SH-SY5Y (cell line): ENCODE measurements at regions not wholly inside any gene's neighbourhood (a gene's known extent, or its start where the extent isn't known, plus 50 kb on each side); places are given as distances from the start of the nearest gene placed in this dataset.

Experiments
- GATA2 ChIP-seq: IDR thresholded peaks from 2 replicates; pipeline ENCODE4 v1.6.1; 2011; ENCODE audit warnings: mild to moderate bottlenecking, low read depth, low read length
- GATA3 ChIP-seq: IDR thresholded peaks from 2 replicates; pipeline ENCODE4 v1.6.1; 2011; ENCODE audit warnings: low read depth, mild to moderate bottlenecking, low read length, moderate library complexity

- TF ChIP-seq GATA3 (no peak), GATA2 (no peak)
Measured at GRCh38 chr4:147039976-147040575, 94.4 kb upstream of the TTC29 start.

- TF ChIP-seq GATA2, result no peak
- no peak for TF ChIP-seq GATA3
Measured at GRCh38 chr4:147040874-147041273, 95.2 kb upstream of the TTC29 start.

GRCh38 chr4:147041376-147041775 is 95.7 kb upstream of the TTC29 start:
- TF ChIP-seq GATA3 (peak; percentile 23; the same call in 1 of the 2 replicates), GATA2 (peak; percentile 48; the same call in 1 of the 2 replicates)

GRCh38 chr4:147042046-147042445 is 96.4 kb upstream of the TTC29 start:
- no peak for TF ChIP-seq GATA3
- TF ChIP-seq GATA2, result no peak

- TF ChIP-seq GATA2 (no peak), GATA3 (no peak)
Measured at GRCh38 chr4:147044241-147044640, 98.6 kb upstream of the TTC29 start.

GRCh38 chr4:147049946-147050345 is 104.3 kb upstream of the TTC29 start:
- TF ChIP-seq GATA3 (no peak), GATA2 (no peak)

- no peak for TF ChIP-seq GATA3
- no peak for TF ChIP-seq GATA2
Measured at GRCh38 chr4:147050356-147050765, 104.7 kb upstream of the TTC29 start.

GRCh38 chr4:147052361-147052760 is 106.7 kb upstream of the TTC29 start:
- TF ChIP-seq GATA2, result no peak
- no peak for TF ChIP-seq GATA3

- TF ChIP-seq GATA3, result no peak
- no peak for TF ChIP-seq GATA2
Measured at GRCh38 chr4:147054228-147054872, 108.7 kb upstream of the TTC29 start.

- TF ChIP-seq GATA3, result no peak
- TF ChIP-seq GATA2, result no peak
Measured at GRCh38 chr4:147056940-147057610, 111.4 kb upstream of the TTC29 start.

GRCh38 chr4:147057611-147058190 is 112.0 kb upstream of the TTC29 start:
- no peak for TF ChIP-seq GATA2
- no peak for TF ChIP-seq GATA3

- TF ChIP-seq GATA3 (no peak), GATA2 (no peak)
Measured at GRCh38 chr4:147059064-147059731, 113.5 kb upstream of the TTC29 start.

GRCh38 chr4:147060151-147060931 is 114.7 kb upstream of the TTC29 start:
- no peak for TF ChIP-seq GATA3
- TF ChIP-seq GATA2, result no peak

- TF ChIP-seq GATA2 (no peak), GATA3 (no peak)
Measured at GRCh38 chr4:147064856-147065255, 119.2 kb upstream of the TTC29 start.
